Activated CD4-positive, alpha-beta memory T cell treated with anti-CD3 and anti-CD28 coated beads for 36 hours (primary cell): ENCODE measurements at regions not wholly inside any gene's neighbourhood (a gene's known extent, or its start where the extent isn't known, plus 50 kb on each side); places are given as distances from the start of the nearest gene placed in this dataset.

ENCODE experiments used
- CTCF ChIA-PET: fragments of 350-600 bp; sonication (Branson Sonifier 250); formaldehyde crosslinking; loops from one replicate; lab custom pipeline; 2021; ENCODE audit warnings: antibody characterized with exemption, inconsistent platforms; lab: Charles Lee
- POLR2A ChIA-PET: fragments of 350-600 bp; sonication (Branson Sonifier 250); formaldehyde crosslinking; loops from one replicate; lab custom pipeline; 2021; ENCODE audit warnings: antibody characterized with exemption; lab: Charles Lee
- DNase-seq: peaks from one replicate; pipeline ENCODE4 v3.0.0-alpha.2; 2020
- H3K27ac Mint-ChIP-seq: one replicate; pipeline ENCODE4 v1.8.0; 2021; ENCODE audit warnings: mixed read lengths
- H3K27me3 Mint-ChIP-seq: one replicate; pipeline ENCODE4 v1.8.0; 2021; ENCODE audit warnings: mixed read lengths
- H3K36me3 Mint-ChIP-seq: one replicate; pipeline ENCODE4 v1.8.0; 2021; ENCODE audit warnings: mixed read lengths
- H3K4me1 Mint-ChIP-seq: one replicate; pipeline ENCODE4 v1.8.0; 2021; ENCODE audit warnings: low read depth, mixed read lengths
- H3K4me3 Mint-ChIP-seq: one replicate; pipeline ENCODE4 v1.8.0; 2021; ENCODE audit warnings: mild to moderate bottlenecking, mixed read lengths
- H3K9me3 Mint-ChIP-seq: one replicate; pipeline ENCODE4 v1.8.0; 2021; ENCODE audit warnings: mixed read lengths
- intact Hi-C: fragments of 100-400 bp; cut with micrococcal nuclease; formaldehyde crosslinking; loops from one replicate; pipeline ENCODE4 v1.15.1; 2023

DNA sequence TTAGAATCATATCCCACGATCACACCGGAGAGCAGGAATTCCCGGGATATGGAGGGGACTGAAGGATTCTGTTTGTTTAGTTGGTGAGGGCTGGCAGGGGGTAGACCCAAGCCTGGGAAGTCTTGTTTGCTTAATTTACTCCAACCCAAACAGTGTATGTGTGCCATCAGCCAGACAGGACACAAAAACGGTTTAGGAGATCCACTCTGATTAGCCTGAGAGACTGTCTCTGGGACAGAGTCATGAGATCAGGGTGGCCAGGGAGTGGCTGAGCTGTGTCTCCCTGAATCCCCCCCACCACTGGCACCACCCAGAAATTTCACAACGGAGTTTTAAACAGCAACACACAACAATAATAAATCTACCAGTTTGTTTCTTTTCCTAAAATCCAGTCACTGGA lies 127.0 kb downstream of the RBFOX3 start:
- no peak for DNase-seq
- H3K9me3 Mint-ChIP-seq = no peaks in the 10 kb centered on the region
- ChIA-PET CTCF (no interaction called here), POLR2A (no interaction called here)
- H3K4me3 Mint-ChIP-seq = no peak overlapping the region
- no peaks in the 10 kb centered on the region for H3K4me1 Mint-ChIP-seq
- no peak overlapping the region for H3K27ac Mint-ChIP-seq
- intact Hi-C loops = no loop called here
- no peaks in the 10 kb centered on the region for H3K36me3 Mint-ChIP-seq
- peaks cover 54% of the 10 kb centered on the region for H3K27me3 Mint-ChIP-seq

- H3K36me3 Mint-ChIP-seq = no peaks in the 10 kb centered on the region
- H3K27ac Mint-ChIP-seq = no peak overlapping the region
- POLR2A ChIA-PET = no interaction called here
- no peak for DNase-seq
- H3K4me1 Mint-ChIP-seq = no peaks in the 10 kb centered on the region
- intact Hi-C loops = no loop called here
- CTCF ChIA-PET = no interaction called here
- H3K9me3 Mint-ChIP-seq = no peaks in the 10 kb centered on the region
- no peak overlapping the region for H3K4me3 Mint-ChIP-seq
- peaks cover 56% of the 10 kb centered on the region for H3K27me3 Mint-ChIP-seq
Measured at GRCh38 chr17:79482727-79483521, 127.9 kb downstream of the RBFOX3 start.

DNA sequence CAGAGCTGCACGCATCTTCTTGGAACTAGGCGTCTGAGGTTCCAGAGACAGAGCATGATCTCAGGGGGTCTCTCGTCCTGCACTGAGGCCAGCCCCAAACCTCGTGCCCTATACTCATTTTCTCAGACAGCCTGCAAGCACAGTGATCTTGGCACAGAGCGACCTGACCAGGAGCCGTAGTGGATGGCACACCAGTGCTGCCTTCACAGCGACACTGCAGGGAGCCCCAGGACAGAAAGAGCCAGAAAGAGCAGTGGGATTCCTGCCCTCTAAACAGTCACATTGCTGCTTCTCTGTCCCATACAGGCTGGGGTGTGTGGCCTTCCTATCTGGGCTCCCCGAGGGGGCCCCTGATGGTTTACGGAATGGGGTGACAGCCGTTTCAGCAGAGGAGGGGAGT lies 131.0 kb downstream of the RBFOX3 start:
- CTCF ChIA-PET = no interaction called here
- Mint-ChIP-seq H3K4me1 (no peaks in the 10 kb centered on the region), H3K9me3 (no peaks in the 10 kb centered on the region), H3K27ac (no peak overlapping the region), H3K4me3 (no peak overlapping the region), H3K36me3 (no peaks in the 10 kb centered on the region), H3K27me3 (peaks cover 49% of the 10 kb centered on the region)
- intact Hi-C loops = no loop called here
- DNase-seq = no peak
- POLR2A ChIA-PET = no interaction called here

DNA sequence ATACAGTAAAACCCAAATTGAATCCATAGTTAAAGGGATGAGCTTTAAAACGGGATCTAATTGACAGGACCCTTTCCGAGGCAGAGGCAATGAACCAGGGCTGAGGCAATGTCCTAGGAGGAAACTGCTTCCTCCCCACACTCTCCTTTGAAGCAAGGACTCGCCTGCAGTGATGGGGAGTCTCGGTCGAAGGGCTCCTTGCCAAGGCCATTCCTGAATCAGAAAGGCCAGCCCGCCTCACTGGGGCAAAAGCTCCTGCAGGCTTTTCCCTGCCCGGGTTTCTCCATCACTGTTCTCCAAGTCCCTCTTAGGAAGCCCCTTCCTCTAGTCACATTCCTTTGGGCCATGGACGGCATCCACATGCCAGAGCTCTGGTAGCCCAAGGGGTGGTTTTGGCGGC lies 132.0 kb downstream of the RBFOX3 start:
- ChIA-PET CTCF (no interaction called here), POLR2A (no interaction called here)
- H3K36me3 Mint-ChIP-seq = no peaks in the 10 kb centered on the region
- intact Hi-C loops = no loop called here
- no peak for DNase-seq
- no peak overlapping the region for H3K4me3 Mint-ChIP-seq
- H3K4me1 Mint-ChIP-seq = no peaks in the 10 kb centered on the region
- no peaks in the 10 kb centered on the region for H3K9me3 Mint-ChIP-seq
- H3K27ac Mint-ChIP-seq = no peak overlapping the region
- H3K27me3 Mint-ChIP-seq = peaks cover 49% of the 10 kb centered on the region

- intact Hi-C loops = no loop called here
- ChIA-PET CTCF (no interaction called here), POLR2A (no interaction called here)
- no peaks in the 10 kb centered on the region for H3K4me1 Mint-ChIP-seq
- H3K27me3 Mint-ChIP-seq = peaks cover 44% of the 10 kb centered on the region
- H3K27ac Mint-ChIP-seq = no peak overlapping the region
- no peak for DNase-seq
- H3K9me3 Mint-ChIP-seq = no peaks in the 10 kb centered on the region
- H3K4me3 Mint-ChIP-seq = no peak overlapping the region
- no peaks in the 10 kb centered on the region for H3K36me3 Mint-ChIP-seq
Measured at GRCh38 chr17:79478051-79478461, 132.8 kb downstream of the RBFOX3 start.

DNA sequence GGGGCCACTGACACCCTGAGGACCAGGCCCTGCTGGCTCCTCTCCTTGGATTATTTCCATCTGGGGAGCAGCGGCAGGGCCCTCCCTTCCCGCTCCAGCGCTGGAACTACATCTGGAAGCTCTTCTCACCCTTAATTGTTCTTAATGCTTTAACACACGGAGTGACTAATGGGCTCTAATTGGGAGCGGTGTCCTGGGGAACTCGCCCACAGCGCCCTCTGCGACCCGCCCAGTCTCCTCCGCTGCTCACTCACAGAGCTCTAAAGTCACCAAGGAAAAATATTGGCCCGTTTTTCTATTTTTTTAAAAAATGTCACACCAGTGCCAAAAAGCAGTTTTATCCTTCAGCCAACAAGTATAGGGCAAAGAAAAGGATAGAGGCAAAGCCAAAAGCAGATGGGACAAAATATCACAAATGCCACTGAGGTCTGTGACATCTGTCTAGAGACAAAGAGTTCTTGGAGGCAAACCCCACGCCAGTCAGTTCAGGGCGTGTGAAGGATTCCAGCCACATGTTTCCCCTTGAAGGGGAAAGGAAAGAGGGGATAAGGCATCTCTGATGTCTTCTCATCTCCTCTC lies 134.7 kb downstream of the RBFOX3 start:
- H3K4me1 Mint-ChIP-seq = no peaks in the 10 kb centered on the region
- no peaks in the 10 kb centered on the region for H3K36me3 Mint-ChIP-seq
- intact Hi-C loops = no loop called here
- ChIA-PET POLR2A (no interaction called here), CTCF (no interaction called here)
- H3K9me3 Mint-ChIP-seq = no peaks in the 10 kb centered on the region
- H3K27me3 Mint-ChIP-seq = peaks cover 35% of the 10 kb centered on the region
- DNase-seq = no peak
- H3K27ac Mint-ChIP-seq = no peak overlapping the region
- no peak overlapping the region for H3K4me3 Mint-ChIP-seq

GRCh38 chr17:79473876-79474440 lies 136.9 kb downstream of the RBFOX3 start:
- CTCF ChIA-PET = no interaction called here
- peaks cover 24% of the 10 kb centered on the region for H3K27me3 Mint-ChIP-seq
- no peak overlapping the region for H3K27ac Mint-ChIP-seq
- no peak for DNase-seq
- intact Hi-C loops = no loop called here
- no peaks in the 10 kb centered on the region for H3K36me3 Mint-ChIP-seq
- no peak overlapping the region for H3K4me3 Mint-ChIP-seq
- no peaks in the 10 kb centered on the region for H3K9me3 Mint-ChIP-seq
- H3K4me1 Mint-ChIP-seq = no peaks in the 10 kb centered on the region
- POLR2A ChIA-PET = no interaction called here

- no peaks in the 10 kb centered on the region for H3K4me1 Mint-ChIP-seq
- H3K4me3 Mint-ChIP-seq = no peak overlapping the region
- H3K27ac Mint-ChIP-seq = no peak overlapping the region
- no peaks in the 10 kb centered on the region for H3K9me3 Mint-ChIP-seq
- H3K27me3 Mint-ChIP-seq = peaks cover 24% of the 10 kb centered on the region
- ChIA-PET CTCF (no interaction called here), POLR2A (no interaction called here)
- intact Hi-C loops = no loop called here
- DNase-seq = no peak
- no peaks in the 10 kb centered on the region for H3K36me3 Mint-ChIP-seq
Measured at GRCh38 chr17:79473111-79473875, 137.6 kb downstream of the RBFOX3 start.

- H3K9me3 Mint-ChIP-seq = no peaks in the 10 kb centered on the region
- peaks cover 14% of the 10 kb centered on the region for H3K27me3 Mint-ChIP-seq
- ChIA-PET POLR2A (no interaction called here), CTCF (no interaction called here)
- no peaks in the 10 kb centered on the region for H3K4me1 Mint-ChIP-seq
- no peak overlapping the region for H3K4me3 Mint-ChIP-seq
- H3K36me3 Mint-ChIP-seq = no peaks in the 10 kb centered on the region
- no peak overlapping the region for H3K27ac Mint-ChIP-seq
- intact Hi-C loops = no loop called here
- no peak for DNase-seq
Measured at GRCh38 chr17:79470754-79471153, 140.1 kb downstream of the RBFOX3 start.

DNA sequence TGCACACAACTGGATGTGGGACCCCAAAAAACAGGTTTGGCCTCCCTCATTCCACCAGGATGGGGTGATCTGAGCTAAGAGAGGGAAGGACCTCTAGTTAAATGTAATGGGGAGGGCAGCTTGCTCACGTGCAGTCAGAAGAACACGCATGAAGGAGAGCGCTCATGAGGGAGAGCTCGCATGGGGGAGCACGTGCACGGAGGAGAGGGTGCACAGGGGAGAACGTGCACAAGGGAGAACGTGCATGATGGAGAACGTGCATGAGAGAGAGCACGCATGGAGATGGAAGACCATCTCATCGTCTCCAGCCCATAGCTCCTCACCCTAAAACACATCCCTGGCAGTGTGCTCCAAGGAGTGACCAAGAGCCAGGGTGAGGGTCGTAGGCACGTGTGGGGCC lies 141.2 kb downstream of the RBFOX3 start:
- DNase-seq = no peak
- no peaks in the 10 kb centered on the region for H3K4me1 Mint-ChIP-seq
- H3K27me3 Mint-ChIP-seq = peaks cover 5% of the 10 kb centered on the region
- H3K9me3 Mint-ChIP-seq = no peaks in the 10 kb centered on the region
- no peak overlapping the region for H3K4me3 Mint-ChIP-seq
- H3K27ac Mint-ChIP-seq = no peak overlapping the region
- ChIA-PET CTCF (no interaction called here), POLR2A (no interaction called here)
- intact Hi-C loops = no loop called here
- H3K36me3 Mint-ChIP-seq = no peaks in the 10 kb centered on the region

DNA sequence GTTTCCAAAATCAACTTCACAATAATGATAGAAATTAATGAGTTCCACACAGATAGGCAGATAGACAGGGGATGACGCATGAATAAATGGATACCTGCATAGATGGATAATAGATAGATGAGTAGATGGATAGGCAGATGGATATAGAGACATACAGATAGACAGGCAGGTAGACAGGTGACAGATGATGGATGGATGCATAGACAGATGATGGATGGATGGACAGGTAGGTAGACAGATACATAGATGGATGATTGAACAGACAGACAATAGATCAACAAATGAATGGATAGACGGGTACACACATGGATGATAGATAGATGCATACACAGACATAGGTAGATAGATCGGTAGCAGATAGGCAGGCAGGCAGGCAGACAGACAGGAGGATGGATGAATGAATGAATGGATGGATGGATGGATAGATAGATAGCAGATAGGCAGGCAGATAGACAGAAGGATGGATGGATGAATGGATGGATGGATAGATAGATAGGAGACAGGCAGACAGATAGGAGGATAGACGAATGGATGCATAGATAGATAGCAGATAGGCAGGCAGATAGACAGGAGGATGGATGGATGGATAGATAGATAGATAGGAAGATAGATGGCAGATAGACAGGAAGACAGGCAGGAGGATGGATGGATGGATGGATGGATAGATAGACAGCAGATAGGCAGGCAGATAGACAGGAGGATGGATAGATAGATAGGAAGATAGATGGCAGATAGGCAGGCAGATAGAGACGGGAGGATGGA lies 142.5 kb downstream of the RBFOX3 start:
- no peak overlapping the region for H3K4me3 Mint-ChIP-seq
- peaks cover 3% of the 10 kb centered on the region for H3K27me3 Mint-ChIP-seq
- no peaks in the 10 kb centered on the region for H3K36me3 Mint-ChIP-seq
- ChIA-PET POLR2A (no interaction called here), CTCF (no interaction called here)
- no peak for DNase-seq
- H3K9me3 Mint-ChIP-seq = no peaks in the 10 kb centered on the region
- intact Hi-C loops = no loop called here
- H3K4me1 Mint-ChIP-seq = no peaks in the 10 kb centered on the region
- H3K27ac Mint-ChIP-seq = no peak overlapping the region
